Epithelial cell of esophagus (primary cell): ENCODE measurements at regions not wholly inside any gene's neighbourhood (a gene's known extent, or its start where the extent isn't known, plus 50 kb on each side); places are given as distances from the start of the nearest gene placed in this dataset.
"Not testable (repeated sequence)": the region's sequence is repeated elsewhere in the genome, so short reads cannot be mapped to it uniquely, and the experiment has no call there.

Source experiments
- DNase-seq: peaks from one replicate; pipeline ENCODE4 v3.0.0; 2010; ENCODE audit warnings: low read depth
- H3K4me3 ChIP-seq: 2 replicates; pipeline ENCODE4 v1.5.1; 2011; ENCODE audit warnings: mild to moderate bottlenecking, low read length, control low read depth
- TF ChIP-seq, protein P1 (sequence below): IDR thresholded peaks from 2 replicates; pipeline ENCODE4 v1.5.1; 2011; ENCODE audit warnings: low read depth, mild to moderate bottlenecking, low read length, control low read depth, inconsistent platforms; ENCODE audit not compliant: insufficient read depth; ENCODE audit errors: missing control alignments

DNA sequence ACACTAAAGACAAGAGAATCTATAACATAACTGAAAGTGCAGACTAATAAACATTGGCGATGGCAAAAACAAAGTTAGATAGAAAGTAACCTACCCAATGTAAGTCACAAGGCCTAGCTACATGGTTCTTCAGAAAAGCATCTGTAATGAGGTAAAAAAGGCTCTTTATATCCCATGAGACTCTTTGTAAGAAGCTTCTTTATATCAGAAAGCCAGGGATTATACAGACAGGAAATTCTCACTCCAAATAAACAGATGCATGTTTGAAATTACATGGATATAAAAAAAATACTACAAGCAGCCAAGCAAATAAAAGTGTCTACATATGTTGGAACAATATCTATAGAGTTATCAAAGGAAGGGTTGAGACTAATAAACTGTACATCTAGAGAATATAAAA lies 284.9 kb upstream of the NRSN1 start:
- H3K4me3 ChIP-seq: no peak overlapping the region
- TF ChIP-seq, protein P1, sequence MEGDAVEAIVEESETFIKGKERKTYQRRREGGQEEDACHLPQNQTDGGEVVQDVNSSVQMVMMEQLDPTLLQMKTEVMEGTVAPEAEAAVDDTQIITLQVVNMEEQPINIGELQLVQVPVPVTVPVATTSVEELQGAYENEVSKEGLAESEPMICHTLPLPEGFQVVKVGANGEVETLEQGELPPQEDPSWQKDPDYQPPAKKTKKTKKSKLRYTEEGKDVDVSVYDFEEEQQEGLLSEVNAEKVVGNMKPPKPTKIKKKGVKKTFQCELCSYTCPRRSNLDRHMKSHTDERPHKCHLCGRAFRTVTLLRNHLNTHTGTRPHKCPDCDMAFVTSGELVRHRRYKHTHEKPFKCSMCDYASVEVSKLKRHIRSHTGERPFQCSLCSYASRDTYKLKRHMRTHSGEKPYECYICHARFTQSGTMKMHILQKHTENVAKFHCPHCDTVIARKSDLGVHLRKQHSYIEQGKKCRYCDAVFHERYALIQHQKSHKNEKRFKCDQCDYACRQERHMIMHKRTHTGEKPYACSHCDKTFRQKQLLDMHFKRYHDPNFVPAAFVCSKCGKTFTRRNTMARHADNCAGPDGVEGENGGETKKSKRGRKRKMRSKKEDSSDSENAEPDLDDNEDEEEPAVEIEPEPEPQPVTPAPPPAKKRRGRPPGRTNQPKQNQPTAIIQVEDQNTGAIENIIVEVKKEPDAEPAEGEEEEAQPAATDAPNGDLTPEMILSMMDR: no peak

DNA sequence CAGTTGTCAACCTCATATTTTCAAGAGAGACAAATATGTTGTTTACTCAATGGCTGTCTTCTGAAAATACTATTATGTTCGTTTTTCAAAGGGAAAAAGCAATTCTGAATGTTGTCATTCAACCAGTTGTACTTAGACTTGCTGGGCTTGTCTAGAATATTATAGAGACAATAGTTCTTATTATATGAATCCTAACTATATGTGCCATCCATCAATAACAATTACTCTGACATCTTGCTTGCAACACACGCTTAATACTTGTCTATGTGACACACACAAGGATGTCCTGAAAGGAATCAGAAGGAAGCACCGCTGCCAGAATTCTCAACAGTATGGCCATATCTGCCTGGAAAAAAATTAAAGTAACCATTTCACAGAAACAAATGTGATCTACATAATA lies 283.3 kb upstream of the NRSN1 start:
- TF ChIP-seq, protein P1: no peak
- no peak for DNase-seq
- H3K4me3 ChIP-seq: no peak overlapping the region

More for the DNA sequence above, 284.9 kb upstream of the NRSN1 start:
- no peak for DNase-seq

DNA sequence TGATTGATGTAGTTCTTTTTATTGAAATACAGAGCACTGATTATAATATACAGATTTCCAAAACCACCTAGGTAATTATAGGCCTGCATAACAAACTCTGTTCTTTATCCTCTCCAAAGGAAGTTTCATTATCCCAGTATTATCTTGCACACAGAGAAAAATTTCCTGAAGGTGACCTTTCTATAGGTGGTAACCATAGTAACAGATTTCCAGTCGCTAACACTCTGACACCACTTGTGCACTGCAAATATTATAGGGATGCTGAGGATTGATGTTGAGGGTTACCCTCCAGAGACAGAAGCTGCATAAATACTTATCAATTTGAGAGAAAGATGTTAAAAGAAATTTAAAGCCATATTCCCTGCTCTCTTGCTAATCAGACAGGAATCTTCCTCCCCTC lies 274.5 kb upstream of the NRSN1 start:
- TF ChIP-seq, protein P1: no peak
- no peak for DNase-seq
- H3K4me3 ChIP-seq: no peak overlapping the region

DNA sequence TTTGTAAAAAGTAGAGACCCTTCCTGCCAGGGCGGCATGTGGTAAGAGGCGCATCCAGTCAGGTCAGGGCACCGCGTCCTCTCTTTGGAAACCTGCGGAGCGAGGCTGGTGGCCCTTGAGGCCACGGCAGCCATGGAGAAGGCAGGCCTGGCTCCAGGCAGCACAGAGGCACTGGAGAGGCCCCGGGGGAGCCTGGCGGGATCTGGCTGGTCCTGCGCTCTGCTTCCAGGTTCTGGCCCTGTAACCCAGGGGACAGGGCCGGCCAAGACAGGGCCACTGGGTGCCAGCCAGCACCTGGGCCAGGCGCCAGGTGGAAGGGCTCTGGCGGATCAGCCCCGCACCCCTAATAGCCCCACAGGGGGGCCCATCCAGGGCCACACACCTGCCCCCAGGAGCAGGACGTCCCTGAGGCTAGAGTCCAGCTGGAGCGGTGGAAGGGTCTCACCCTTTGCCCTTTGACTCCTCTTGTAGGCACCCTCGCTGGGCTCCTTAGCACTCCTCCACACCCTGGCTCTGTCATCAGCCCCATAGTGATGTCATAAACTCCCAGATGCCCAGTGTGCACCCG lies 272.4 kb upstream of the NRSN1 start:
- not testable (repeated sequence) for H3K4me3 ChIP-seq, DNase-seq

DNA sequence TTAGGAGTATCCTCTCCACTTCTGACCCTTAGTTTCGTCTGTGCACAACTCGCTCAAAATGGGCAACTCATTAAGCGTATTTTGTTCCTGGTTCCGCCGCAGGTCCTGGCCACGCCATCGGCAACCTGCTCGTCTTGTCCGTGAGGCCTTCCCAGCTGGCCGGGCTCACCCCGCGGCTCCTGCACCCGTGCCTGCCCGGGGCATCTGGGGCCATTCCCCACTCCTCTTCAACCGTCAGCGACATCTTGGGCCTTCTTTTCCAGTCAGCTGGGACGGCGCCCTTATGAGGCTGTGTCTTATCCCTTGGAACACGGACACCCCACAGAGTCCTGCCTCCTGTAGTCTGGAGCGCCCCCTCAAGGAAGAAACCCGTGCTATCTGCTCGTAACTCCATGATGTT lies 271.9 kb upstream of the NRSN1 start:
- not testable (repeated sequence) for DNase-seq, H3K4me3 ChIP-seq

DNA sequence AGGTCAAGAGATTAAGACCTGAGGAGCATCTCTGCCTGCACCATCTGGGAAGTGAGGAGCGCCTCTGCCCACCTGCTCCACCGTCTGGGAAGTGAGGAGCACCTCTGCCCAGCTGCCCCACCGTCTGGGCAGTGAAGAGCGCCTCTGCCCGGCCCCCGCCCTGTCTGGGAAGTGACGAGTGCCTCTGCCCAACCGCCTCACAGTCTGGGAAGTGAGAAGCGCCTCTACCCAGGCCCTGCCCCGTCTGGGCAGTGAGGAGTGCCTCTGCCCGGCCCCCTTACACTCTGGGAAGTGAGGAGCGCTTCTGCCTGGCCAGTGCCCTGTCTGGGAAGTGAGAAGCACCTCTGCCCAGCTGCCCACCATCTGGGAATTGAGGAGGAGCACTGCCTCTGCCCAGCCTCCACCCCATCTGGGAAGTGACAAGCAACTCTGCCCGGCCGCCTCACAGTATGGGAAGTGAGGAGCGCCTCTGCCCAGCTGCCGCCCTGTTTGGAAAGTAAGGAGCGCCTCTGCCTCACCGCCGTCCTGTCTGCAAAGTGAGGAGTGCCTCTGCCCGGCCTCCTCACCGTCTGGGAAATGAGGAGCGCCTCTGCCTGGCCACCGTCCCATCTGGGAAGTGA lies 270.4 kb upstream of the NRSN1 start:
- no peak for DNase-seq
- no peak overlapping the region for H3K4me3 ChIP-seq
- TF ChIP-seq, protein P1: no peak

DNA sequence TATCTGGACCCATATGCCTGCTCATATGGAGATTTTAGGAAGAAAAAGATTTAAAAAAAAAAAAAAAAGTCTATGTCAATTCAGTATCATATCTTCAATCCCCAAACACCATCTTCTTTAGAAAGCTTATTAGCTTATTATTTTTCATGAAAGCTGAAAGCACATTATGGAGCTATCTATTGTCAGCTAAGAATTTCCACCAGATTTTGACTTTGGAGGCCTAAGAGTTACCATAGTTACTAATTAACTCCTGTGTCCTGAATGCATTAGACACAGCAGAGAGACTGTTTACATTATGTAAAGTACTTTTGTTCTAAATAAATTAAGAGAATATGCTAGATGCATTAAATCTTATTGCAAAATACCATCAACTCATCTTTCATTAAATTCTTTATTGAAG lies 255.5 kb upstream of the NRSN1 start:
- TF ChIP-seq, protein P1: no peak
- no peak overlapping the region for H3K4me3 ChIP-seq
- no peak for DNase-seq

DNA sequence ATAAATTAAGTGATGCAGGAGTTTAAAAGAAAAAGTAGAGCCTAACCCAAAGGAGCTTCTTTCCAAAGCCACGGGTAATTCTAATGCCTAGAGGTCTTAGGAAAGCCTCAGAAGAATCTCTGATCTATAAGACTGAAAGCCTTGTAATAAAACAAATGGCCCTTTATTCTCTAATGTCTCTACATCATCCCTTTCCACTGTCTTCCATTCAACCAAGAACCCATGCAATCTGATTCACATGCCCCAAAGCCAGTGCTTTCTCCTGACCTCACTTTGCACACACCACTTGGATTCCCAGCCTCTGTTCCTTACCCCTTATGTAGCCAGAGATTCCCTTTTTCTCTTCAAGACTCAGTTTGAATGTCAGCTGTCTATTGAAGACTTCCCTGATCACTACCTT lies 252.9 kb upstream of the NRSN1 start:
- TF ChIP-seq, protein P1: no peak
- H3K4me3 ChIP-seq: no peak overlapping the region
- no peak for DNase-seq
